IPS DF 19.7 (cell line): ENCODE measurements at regions not wholly inside any gene's neighbourhood (a gene's known extent, or its start where the extent isn't known, plus 50 kb on each side); places are given as distances from the start of the nearest gene placed in this dataset.

ENCODE experiments used
- DNase-seq: peaks from one replicate; pipeline ENCODE4 v3.0.0-alpha.2; 2013; ENCODE audit warnings: low read depth, low spot score

- no peak for DNase-seq
Observed at GRCh38 chr10:14468023-14468441, 137.3 kb upstream of the FRMD4A start.

GRCh38 chr10:14466257-14466656, 135.5 kb upstream of the FRMD4A start:
- no peak for DNase-seq

- DNase-seq, result no peak
Observed at GRCh38 chr10:14460447-14460846, 129.7 kb upstream of the FRMD4A start.

GRCh38 chr10:14459665-14460064, 128.9 kb upstream of the FRMD4A start:
- DNase-seq, result no peak

- DNase-seq, result no peak
Observed at GRCh38 chr10:14456870-14457266, 126.1 kb upstream of the FRMD4A start.

GRCh38 chr10:14456218-14456869, 125.6 kb upstream of the FRMD4A start:
- no peak for DNase-seq

GRCh38 chr10:14454629-14455028, 123.9 kb upstream of the FRMD4A start:
- no peak for DNase-seq

GRCh38 chr10:14454206-14454605, 123.5 kb upstream of the FRMD4A start:
- DNase-seq, result no peak

GRCh38 chr10:14453593-14453992, 122.9 kb upstream of the FRMD4A start:
- DNase-seq, result no peak

GRCh38 chr10:14451341-14451740, 120.6 kb upstream of the FRMD4A start:
- no peak for DNase-seq

GRCh38 chr10:14450041-14450491, 119.3 kb upstream of the FRMD4A start:
- DNase-seq, result no peak

GRCh38 chr10:14449293-14449815, 118.6 kb upstream of the FRMD4A start:
- DNase-seq, result no peak

- no peak for DNase-seq
Observed at GRCh38 chr10:14448197-14448990, 117.7 kb upstream of the FRMD4A start.

- no peak for DNase-seq
Observed at GRCh38 chr10:14447094-14447839, 116.5 kb upstream of the FRMD4A start.

- no peak for DNase-seq
Observed at GRCh38 chr10:14439451-14440259, 108.9 kb upstream of the FRMD4A start.

- DNase-seq, result no peak
Observed at GRCh38 chr10:14438576-14438975, 107.9 kb upstream of the FRMD4A start.

- DNase-seq, result no peak
Observed at GRCh38 chr10:14438057-14438456, 107.3 kb upstream of the FRMD4A start.

- no peak for DNase-seq
Observed at GRCh38 chr10:14435976-14436632, 105.4 kb upstream of the FRMD4A start.

GRCh38 chr10:14433147-14433546, 102.4 kb upstream of the FRMD4A start:
- no peak for DNase-seq

GRCh38 chr10:14431868-14432267, 101.1 kb upstream of the FRMD4A start:
- no peak for DNase-seq
